ENCODE measurements at regions not wholly inside any gene's neighbourhood (a gene's known extent, or its start where the extent isn't known, plus 50 kb on each side); places are given as distances from the start of the nearest gene placed in this dataset.

DNA sequence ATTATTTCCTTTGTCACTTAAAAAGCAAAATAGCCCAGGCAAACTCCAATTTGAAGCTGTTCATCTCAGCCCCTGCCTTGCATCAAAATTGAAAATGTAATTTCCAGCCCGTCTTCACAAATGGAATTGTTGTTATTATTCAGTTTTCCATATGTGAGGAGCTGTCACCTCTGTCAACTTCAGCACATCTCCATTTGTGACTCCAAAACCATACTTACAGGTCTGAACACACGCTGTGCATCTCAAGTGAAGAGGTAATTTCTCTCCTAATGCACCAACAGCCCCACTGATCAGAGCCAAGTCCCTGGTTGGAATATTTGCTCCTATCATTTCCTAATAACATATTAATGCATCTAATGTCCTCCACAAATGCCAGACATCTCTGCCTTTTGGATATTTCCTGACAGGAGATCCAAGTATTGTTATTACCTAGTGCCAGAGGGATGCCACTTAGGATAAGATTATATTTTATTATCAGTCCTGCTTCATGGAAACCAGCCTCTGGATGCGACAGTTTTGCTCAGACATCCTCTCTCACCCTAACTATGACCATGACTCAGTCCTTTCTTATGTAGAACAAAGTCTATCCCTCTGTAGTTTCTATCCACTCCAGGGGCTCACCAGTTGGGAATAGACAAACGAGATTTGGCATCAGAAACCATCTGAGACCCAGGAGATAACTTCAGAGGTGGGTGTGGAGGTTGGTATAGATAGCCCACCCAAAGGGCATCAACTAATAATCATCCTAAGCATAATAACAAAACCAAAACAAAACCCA is 379.8 kb downstream of the VPS13C start:
- DNase-seq = no peak

DNA sequence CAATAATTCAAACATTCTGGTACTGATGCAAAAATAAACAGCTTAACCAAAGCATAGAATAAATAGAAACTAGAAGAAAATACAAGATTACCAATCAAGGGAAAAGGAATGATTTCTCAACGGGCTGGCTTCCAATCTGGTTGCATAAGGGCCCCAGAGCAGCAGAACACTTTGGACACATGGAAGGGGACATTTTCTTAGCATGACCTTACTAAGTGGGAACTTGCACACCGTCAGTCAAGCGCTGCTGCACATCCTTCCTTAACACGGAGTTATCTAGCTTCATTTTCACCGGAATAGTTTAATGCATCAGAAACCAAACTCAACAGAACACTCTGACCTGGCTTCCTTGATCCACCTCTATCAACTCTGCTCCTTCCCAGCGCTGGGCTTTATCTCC is 388.5 kb downstream of the VPS13C start:
- no peak for DNase-seq

DNA sequence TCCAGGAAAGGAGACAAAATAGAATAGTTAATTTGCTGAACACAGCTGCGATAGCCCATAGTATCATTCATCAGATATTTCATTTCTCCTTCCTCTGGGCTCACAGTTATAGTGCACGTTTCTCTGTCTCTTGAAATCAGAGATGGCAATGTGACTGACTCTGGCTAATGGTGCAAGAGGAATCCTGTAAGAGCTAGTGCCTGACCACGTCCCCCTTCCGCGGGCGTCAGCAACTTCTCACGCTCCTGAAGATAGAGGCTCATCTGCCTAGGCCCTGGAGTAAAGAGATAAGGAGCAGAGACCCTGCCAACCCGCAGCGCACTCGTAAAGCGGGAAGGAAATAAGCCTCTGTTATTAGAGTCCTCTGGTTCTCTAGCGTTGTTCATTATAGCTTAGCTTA is 391.8 kb downstream of the VPS13C start:
- DNase-seq = no peak

DNA sequence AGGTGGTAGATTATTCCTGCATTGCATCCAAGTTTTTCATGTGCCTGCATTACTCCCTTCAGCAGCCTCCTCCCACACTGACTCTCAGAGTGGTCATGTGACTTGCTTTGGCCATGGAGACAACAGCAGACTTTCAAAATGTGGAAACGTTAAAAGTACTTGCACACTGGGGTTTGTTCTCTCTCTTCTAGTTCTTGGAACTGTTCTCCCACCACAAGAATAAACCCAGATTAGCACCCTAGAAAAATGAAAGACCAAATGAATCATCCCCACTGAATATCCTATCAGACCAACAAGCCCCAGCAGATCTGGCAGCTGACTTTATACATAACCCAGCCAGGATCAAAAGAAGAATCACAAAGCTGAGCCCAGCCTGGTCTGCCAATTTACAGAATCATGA is 398.5 kb downstream of the VPS13C start:
- peak; percentile 33 for DNase-seq

DNA sequence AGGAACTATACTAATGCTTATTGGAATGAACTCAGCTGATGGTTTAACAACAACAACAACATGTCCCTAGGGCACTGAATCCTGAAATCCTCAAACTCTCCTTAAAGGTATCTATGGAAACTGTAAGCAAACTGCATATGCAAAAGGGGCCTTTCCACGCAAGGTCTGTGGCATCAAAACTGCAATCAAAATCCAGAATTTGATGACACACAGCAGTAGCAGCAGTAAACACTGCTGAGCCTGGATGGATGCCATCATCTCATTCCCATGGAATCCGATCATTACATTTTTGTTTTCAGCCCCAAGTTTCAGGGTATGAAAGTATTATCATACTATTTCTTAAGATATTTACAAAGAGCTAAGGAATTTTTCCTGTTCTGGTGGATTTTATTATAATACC is 399.7 kb downstream of the VPS13C start:
- peak; percentile 83 for DNase-seq

DNA sequence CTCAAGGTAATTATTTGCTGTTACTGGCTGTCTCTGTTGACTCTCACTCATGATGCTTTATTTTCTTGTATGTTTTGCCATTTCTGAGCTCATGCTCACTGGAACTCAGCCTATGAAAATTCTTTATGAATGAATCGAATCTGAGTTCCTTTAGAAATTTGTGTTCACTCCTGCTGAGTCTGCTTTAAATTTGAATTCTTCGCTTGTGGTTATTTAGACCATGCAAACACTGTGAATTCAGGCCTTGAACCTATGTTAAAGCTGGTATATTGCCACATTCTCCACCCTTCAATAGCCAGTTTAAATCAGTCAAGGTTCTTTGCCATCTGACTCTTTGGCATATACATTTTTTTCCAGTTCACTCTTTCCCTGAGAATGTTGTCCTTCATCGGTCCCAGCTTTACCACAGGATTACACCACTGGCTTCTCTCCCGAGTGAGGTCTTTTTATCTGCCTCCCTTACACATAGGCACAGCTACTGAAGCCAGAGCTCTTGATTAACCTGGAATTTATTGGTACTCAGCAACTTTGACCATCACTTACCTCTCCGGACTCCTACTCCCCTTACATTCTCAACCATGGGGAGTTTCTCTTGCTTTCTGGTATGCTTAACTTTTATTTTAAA is 400.6 kb downstream of the VPS13C start:
- DNase-seq = peak; percentile 76

DNA sequence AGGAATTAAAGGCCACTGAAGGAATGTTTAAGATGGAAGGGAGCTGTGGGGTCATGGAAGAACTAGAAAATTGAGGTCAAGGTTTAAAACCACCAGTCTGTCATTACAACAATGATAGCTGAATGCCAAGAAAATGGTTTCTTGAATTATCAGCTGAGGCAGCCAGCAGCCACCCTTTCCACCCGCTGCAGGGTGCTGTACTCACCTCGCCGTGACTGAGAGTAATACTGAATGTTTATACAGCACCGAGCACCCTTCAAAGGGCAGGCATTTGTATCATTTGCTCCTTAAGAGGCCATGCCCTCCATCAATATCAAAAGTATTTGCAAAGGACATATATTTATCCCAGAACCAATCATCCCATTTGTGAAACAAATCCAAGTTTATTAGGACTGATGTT is 402.8 kb downstream of the VPS13C start:
- no peak for DNase-seq

DNA sequence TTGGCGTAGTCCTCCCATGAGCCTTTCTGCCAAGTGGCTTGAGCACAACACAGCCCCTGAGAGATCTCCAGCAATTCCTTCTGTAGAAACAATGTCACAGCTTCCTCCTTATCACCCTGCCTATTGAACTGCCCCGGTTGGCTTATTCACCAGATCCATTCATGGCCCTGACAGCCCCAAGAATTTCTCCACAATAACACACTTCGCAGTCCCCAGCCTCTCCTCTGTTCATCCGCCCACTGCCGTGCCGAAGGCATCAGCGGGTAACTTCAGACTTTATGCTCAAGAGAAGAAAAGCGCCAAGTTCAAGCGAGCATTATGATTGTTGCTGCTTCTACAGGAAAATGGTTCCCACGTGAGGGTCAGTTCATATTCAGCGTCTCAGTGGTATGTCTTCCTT is 403.9 kb downstream of the VPS13C start:
- no peak for DNase-seq

DNA sequence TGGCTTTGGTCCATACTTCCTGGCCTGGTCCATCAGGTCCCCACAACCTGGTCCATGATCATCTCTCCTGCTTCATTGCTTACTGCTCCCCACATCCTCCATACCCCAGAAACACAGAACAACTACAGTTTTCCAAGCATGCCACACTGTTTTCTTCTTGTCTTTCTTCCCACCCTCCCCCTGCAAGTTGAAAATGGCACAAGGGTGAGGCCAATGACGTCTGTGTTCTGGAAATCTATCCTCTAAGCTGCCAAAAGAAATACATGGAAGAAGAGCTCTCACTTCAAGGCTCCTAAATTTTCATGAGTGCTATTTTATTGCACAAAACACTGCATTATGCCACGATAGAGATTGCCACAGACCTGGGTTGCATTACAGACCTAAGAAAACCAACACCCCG is 404.4 kb downstream of the VPS13C start:
- no peak for DNase-seq

DNA sequence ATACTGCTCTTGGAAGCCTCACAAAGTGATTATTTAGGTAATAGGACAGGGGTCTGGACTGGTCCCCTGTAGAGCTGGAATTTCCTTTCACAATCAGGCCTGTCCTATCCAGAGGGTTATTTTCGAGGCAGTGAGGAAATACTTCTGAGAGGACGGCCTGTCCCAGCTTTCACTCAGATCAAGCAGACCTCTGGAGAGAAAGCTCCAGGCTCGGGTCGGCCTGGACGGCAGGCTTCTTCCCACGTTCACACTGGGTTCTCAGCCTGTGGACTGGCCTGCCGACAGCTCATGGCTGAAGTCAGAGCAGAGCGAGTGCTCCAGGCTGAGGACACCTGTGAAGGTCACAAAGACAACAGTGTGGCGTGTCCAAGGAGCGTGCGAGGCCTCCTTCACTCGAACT is 405.3 kb downstream of the VPS13C start:
- no peak for DNase-seq

DNA sequence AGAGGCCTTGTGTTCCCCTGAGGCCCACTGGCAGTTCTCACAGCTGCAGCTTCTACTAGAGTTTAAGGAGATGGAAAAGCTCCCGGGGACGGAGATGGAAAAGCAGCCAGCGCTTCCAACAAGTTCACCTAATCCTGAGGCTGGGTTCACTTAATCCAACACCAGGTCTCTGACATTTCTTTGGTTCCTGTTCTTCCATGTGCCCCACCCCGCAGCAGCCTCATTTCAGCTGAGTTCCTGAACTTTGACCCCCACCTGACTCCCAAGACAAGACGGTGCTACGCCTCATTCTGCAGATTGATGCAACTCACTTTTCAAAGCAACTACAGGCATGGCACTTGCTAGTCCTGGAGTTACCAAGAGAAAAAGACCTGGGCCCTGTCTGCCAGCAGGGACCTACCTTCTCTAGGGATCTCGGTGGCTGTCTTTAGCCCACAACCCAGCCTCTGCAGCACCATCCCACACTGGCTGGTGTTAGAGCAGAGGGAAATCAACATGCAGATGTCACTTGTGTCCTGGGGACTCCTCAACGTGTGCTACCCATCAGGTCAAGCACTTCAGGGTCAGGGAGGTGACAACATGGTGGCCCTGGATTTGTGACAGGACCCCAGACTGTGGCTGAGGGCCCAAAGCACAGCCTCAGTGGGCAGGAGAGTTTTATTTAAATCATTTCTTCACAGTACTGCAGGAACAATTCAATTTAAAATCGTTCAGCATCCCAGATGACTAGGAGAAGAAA is 406.1 kb downstream of the VPS13C start:
- DNase-seq = no peak

DNA sequence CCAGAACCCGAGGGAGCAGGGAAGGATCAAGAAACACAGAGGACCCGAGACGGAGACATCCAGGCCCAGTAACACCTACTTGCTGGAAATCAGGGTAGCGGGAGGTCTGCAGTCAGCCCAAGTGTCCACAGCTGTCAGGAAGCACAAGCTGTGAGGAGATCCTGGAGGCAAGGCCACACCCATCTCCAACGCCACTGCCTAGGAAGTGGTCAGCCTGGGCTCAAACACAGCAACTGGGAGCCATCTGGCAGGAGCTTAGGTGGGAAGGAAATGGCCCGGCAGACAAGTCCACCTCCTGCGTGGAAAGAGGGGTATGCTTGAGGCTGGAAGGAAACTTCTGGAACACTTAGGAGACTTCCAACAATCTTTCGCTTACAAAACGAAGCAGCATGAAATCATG is 407.1 kb downstream of the VPS13C start:
- no peak for DNase-seq

DNA sequence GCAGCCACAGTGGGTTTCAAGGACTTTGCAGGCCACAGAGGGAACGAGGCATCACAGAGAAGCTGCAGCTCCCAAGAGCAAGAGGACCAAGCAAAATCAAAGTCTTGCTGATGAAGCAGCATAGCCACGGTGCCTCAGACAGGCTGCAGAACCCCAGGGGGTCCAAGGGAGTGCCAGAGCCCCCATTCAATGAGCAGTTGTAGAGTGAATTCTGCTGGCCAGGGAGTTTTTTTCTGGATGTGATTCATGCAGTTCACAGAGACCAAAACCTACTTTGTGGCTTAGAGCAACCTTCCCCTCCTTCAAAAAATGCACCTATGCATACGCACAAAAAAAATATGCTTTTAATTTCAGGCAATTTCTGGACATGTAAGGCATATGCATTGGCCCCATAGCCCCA is 409.0 kb downstream of the VPS13C start:
- DNase-seq = peak; percentile 29

DNA sequence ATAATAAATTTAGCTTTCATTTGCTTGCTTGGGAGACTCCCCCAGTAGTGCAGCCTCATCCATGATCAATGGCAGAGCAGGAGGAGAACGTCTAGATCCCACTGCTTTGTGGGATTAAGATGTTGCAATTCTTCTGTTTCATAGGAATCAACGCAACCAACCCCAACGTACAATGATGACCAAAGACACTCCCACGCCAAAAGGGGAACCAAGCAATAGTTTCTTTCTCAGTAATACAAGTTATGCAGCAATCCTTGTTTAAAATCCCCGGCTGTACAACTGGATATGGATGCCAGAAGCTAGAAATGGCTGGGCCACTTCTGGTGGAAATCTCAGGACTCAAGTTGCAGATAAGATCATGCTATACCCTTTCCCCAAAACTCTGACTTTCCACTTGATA is 411.2 kb downstream of the VPS13C start:
- no peak for DNase-seq

DNA sequence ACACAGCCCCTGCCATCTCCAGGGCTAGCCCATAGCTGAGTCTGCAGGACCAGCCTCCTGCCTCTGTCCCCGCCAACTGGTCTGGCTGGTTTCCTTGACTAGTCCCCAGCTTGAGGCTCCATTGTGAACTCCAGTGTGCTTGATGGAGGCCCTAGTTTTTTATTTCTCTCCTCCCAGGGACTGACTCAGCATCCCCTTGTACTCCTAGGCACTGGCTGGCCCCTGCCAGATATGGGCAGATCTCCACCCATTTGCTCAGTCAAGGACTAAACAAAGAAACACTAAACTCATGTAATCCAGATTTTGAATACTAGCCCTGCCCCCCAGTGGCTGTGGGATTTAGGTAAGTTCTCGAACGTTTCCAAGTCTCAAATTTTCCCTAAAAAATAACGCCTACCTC is 415.4 kb upstream of the RORA start:
- DNase-seq = no peak

DNA sequence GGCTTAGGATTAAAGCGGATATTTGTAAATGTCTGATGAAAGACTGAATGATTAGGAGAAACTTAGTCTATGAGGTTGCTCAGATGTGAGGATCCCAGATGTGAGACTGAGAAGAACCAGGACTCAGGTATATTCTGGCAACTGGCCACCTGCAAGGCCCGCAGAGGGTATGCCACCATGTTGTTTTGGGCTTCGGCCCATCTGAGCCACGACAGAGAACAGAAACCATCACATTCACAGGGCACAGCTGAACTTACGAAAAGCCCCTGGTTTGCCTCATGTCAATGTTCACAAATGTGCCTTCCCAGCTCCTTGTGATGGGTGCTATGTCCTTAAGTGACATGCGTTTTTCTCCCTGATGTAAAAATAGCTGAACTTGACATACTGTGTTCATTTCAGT is 412.5 kb upstream of the RORA start:
- DNase-seq = no peak

DNA sequence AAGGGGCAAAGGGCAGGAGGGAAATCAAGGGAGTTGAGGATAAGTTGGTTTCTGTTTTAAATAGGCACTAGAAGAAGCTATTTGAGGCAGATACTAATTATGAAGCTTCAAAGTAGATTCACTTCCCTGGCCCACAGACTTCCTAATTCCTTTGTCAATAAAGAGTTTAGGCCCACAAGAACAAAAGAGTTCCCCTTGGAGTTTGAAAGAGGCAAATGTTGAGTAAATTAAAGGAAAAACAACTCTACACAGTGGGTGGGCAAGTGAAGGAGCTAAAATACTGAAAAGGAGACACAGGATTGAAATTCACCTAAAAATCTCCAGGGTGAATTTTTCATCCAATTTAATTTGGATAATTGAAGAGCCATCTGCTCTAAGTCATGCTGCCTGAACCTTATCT is 411.7 kb upstream of the RORA start:
- DNase-seq = no peak

DNA sequence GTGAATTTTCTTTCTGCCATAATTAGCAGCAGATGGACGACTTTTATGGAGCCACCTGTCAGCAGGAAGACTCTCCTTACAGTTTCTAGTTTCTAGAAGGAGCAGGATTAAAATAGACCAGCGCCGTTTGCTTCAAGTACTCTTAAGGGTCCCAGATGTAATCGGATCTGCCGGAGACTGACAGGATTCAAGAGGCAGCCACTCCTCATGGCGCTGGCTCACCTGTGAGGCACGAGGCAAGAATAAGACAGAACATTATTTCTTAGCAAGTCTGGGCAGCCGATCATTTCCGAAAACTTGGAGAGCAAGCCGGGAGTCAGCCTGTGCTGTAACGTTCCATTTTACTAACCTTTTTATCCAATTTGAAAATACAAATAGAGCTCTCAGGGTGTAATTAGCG is 410.4 kb upstream of the RORA start:
- DNase-seq = no peak

DNA sequence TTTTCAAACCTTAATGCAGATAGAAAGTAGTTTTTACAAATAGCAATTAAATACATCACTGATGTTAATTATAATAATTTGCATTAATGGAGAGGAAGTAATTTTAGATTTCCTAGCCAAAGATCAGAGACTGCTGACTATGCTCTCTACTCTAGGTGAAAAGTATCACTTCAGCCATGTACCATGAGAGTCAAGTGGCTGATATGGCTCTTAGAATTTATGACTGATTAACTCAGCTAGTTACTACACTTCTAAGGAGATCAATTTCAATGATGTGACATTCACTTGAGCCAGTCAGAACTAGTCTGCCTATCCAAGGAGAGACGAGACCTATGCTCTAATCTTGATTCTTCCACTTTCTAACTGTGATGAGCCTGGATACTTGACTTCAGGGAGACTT is 405.7 kb upstream of the RORA start:
- DNase-seq = no peak

DNA sequence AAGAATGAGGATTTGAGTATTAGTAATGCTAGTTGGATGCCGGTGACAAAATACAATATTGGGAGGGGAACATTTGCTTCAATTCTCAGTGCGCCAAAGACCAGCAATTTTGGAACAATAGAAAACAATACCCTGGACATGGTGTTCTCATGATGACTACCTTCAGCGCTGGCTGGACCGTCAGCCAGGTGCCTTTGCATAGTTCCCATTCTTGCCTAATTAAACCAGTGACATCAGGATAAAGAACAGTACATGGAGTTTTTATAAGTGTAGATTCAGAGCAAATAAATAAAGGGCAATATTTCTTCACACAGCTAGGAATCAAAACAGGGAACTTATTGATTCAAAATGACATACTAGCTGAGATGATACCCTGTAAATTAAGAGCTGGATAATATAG is 404.8 kb upstream of the RORA start:
- no peak for DNase-seq

DNA sequence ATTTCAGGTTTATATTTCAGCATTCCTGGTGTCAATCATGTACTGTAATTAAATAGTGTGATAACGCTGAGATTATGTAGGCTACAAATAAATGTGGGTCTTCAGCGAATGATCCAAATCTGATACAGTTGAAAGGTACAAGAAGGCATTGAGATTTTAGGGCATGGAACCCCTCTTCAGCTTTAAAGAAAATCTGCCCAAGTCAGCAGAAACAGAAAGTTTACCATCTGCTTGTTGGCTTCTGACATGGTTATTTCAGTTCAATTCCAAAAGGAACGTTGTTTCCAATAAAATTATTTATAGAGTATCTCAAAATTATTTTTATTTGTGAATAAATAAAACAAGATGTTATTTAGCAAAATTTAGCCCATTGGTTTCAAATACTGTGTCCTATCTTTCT is 400.2 kb upstream of the RORA start:
- no peak for DNase-seq

DNA sequence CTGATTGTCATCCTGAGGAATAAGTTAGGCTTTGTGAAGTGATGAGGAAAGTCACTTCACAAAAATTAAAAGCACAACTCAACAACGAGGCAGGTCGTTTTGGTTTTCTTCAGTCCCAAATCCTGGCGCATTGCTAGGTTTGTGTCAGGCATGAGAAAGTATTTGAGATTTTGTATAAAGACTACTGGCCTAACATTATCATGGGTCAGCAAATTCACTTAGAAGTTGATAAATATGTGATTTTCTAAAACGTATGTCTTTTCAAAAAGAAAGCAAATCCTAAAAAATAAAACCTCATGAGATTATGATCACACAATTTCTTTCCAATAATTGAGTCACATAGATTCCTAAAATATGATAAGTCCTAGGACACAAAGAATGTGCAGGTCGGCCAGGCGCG is 395.8 kb upstream of the RORA start:
- DNase-seq = no peak

DNA sequence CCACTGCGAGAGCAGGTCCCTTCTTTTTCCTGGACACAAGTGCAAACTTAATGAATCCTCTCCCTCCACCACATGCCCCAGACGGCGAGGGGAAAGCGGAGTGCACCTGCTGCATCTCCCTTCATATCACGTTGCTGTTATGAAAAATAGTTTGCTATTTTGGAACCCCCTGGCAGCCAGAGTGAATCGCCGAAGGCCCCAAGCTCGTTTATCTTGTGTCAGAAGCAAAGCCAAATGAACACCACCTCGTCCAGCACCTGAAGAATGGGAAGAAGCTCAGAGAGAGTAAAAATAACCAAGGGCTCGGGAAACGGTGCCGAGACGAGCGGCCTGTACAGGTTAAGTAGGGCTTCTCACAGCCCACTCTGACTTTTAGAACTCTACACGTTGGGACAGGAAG is 394.6 kb upstream of the RORA start:
- no peak for DNase-seq

DNA sequence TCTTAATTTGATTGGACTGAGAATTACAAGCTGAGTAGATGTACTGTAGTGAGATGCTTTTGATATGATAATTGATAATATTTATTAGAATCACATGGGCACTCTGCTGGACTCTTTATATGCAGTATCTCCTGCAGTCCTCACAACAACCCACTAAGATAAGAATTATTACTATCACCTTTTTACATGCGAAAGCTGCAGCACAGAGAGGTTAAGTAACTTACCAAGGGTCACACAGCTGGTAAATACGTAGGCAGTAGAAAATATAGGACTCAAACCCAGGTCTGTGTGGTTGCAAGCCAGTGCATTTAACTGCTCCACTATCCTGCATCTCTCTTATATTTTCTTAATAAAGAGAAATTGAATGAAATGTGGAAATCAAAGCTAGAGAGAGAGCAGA is 392.8 kb upstream of the RORA start:
- DNase-seq = no peak

Data from fibroblast of upper back skin (primary cell).